ENCODE measurements at regions not wholly inside any gene's neighbourhood (a gene's known extent, or its start where the extent isn't known, plus 50 kb on each side); places are given as distances from the start of the nearest gene placed in this dataset.

DNA sequence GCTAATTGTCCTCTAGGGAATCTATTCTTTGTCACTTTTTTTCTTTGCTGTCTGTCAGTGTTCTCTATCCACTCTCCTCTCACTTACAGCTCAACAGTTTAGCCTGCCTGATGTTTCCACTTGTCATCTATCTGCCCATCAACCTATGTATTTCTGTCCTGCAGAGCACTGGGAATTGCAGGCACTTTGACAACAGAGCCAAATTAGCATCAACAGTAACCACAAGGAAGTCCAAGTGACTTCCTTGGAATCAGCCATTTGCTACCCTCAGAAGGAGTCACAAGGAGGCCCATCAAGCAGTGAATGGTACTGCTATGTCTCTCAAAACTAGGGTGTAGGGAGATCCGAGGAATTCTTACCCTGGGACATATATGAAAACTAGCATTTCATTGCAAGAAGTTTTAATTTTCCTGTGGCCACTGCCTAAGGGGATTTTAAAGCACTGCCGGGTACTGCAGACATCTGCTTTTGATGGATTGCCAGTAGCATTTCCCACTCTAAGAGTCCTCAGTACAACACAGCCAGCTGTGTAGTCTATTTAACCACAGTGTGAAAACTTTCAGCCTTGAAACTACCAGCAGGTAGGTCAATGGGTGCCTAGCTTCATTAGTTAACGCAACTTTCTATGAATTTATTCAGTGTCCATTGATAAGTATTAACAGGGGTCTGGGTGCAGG lies 898.8 kb downstream of the NTRK3 start:
- TF ChIP-seq, protein P1, sequence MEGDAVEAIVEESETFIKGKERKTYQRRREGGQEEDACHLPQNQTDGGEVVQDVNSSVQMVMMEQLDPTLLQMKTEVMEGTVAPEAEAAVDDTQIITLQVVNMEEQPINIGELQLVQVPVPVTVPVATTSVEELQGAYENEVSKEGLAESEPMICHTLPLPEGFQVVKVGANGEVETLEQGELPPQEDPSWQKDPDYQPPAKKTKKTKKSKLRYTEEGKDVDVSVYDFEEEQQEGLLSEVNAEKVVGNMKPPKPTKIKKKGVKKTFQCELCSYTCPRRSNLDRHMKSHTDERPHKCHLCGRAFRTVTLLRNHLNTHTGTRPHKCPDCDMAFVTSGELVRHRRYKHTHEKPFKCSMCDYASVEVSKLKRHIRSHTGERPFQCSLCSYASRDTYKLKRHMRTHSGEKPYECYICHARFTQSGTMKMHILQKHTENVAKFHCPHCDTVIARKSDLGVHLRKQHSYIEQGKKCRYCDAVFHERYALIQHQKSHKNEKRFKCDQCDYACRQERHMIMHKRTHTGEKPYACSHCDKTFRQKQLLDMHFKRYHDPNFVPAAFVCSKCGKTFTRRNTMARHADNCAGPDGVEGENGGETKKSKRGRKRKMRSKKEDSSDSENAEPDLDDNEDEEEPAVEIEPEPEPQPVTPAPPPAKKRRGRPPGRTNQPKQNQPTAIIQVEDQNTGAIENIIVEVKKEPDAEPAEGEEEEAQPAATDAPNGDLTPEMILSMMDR (IDR thresholded peaks at IDR 0.05; ENCODE audit: low read depth, low read length) = no peak
- TF ChIP-seq EZH2phosphoT487 (IDR thresholded peaks at IDR 0.05; ENCODE audit: low read depth) = no peak
- Histone ChIP-seq H3K4me2 (ENCODE audit: low read length) (no peak overlapping the region), H3K79me2 (ENCODE audit: low read length) (no peaks in the 10 kb centered on the region), H3K4me1 (ENCODE audit: low read length) (no peaks in the 10 kb centered on the region), H3K9ac (ENCODE audit: low read length) (no peak overlapping the region), H2AFZ (ENCODE audit: low read depth, low read length) (no peak overlapping the region), H3K4me3 (ENCODE audit: low read length) (no peak overlapping the region), H3K9me3 (ENCODE audit: insufficient read depth, low read length) (no peaks in the 10 kb centered on the region), H4K20me1 (ENCODE audit: insufficient read depth, low read length) (no peaks in the 10 kb centered on the region), H3K36me3 (replicated peaks; ENCODE audit: low read depth, low read length) (no peaks in the 10 kb centered on the region), H3K27me3 (ENCODE audit: low read depth, low read length) (no peaks in the 10 kb centered on the region), H3K27ac (ENCODE audit: low read length) (no peak overlapping the region)

DNA sequence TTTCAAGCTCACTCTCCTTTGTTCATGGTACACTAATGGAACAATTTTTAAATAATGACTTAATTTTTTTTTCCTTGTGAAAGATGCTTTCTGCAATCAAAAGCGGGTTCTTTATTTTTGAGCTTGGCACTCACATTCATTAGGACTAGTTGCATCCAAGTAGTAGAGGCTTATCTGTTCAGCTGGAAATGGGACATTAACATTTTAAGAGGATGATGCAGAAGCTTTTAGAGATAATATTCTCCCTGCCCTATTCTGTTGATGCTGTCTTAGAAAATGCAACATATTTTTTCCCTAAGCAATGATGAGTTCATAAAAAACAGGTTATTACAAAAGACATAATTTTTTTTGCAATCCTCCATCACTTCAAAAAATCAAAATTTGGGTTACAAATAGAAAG lies 900.6 kb downstream of the NTRK3 start:
- Histone ChIP-seq H3K27ac (ENCODE audit: low read length) (no peak overlapping the region), H3K9ac (ENCODE audit: low read length) (no peak overlapping the region), H2AFZ (ENCODE audit: low read depth, low read length) (no peak overlapping the region), H3K4me1 (ENCODE audit: low read length) (no peaks in the 10 kb centered on the region), H3K4me2 (ENCODE audit: low read length) (no peak overlapping the region), H3K9me3 (ENCODE audit: insufficient read depth, low read length) (no peaks in the 10 kb centered on the region), H3K79me2 (ENCODE audit: low read length) (no peaks in the 10 kb centered on the region), H3K4me3 (ENCODE audit: low read length) (no peak overlapping the region), H4K20me1 (ENCODE audit: insufficient read depth, low read length) (no peaks in the 10 kb centered on the region), H3K27me3 (ENCODE audit: low read depth, low read length) (no peaks in the 10 kb centered on the region), H3K36me3 (replicated peaks; ENCODE audit: low read depth, low read length) (no peaks in the 10 kb centered on the region)
- TF ChIP-seq, protein P1 (IDR thresholded peaks at IDR 0.05; ENCODE audit: low read depth, low read length) = no peak
- no peak for TF ChIP-seq EZH2phosphoT487 (IDR thresholded peaks at IDR 0.05; ENCODE audit: low read depth)

DNA sequence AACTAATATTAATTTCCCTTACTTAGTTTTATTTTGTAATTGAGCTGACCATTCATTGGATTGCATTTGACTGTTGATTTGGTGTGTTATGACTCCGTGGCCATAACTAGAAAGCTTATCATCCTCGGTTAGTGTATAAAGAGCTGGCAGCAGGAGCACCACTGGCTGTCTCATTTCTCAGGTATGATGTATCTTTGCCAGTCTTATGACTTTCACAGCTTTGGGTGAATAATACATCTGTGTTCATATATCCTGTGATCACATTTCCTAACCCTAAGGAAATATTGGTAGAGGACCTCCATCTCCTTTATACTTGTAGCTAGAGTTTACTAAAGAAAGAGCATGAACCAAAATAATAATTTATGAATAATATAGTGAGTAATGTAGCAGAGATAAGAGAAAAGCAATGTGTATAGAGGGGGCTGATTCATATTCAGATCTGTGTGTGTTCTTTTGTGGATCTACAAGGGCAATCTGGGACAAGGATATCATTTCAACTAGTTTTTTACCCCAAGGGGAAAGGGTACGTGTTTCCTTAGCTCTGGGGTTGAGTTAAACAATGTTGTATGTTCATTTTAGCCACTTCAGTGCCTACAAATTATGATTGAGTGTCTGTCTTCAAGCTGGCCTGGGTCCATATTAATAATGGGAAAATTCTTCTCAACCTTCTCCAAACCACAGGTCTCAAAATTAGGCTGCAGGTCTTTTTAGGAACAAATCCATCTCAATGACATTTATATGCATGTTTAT lies 901.7 kb downstream of the NTRK3 start:
- Histone ChIP-seq H3K27ac (ENCODE audit: low read length) (no peak overlapping the region), H3K4me2 (ENCODE audit: low read length) (no peak overlapping the region), H3K4me1 (ENCODE audit: low read length) (no peaks in the 10 kb centered on the region), H3K79me2 (ENCODE audit: low read length) (no peaks in the 10 kb centered on the region), H3K4me3 (ENCODE audit: low read length) (no peak overlapping the region), H2AFZ (ENCODE audit: low read depth, low read length) (no peak overlapping the region), H4K20me1 (ENCODE audit: insufficient read depth, low read length) (no peaks in the 10 kb centered on the region), H3K9ac (ENCODE audit: low read length) (no peak overlapping the region), H3K9me3 (ENCODE audit: insufficient read depth, low read length) (no peaks in the 10 kb centered on the region), H3K36me3 (replicated peaks; ENCODE audit: low read depth, low read length) (no peaks in the 10 kb centered on the region), H3K27me3 (ENCODE audit: low read depth, low read length) (no peaks in the 10 kb centered on the region)
- TF ChIP-seq EZH2phosphoT487 (IDR thresholded peaks at IDR 0.05; ENCODE audit: low read depth) = no peak
- TF ChIP-seq, protein P1 (IDR thresholded peaks at IDR 0.05; ENCODE audit: low read depth, low read length) = no peak

DNA sequence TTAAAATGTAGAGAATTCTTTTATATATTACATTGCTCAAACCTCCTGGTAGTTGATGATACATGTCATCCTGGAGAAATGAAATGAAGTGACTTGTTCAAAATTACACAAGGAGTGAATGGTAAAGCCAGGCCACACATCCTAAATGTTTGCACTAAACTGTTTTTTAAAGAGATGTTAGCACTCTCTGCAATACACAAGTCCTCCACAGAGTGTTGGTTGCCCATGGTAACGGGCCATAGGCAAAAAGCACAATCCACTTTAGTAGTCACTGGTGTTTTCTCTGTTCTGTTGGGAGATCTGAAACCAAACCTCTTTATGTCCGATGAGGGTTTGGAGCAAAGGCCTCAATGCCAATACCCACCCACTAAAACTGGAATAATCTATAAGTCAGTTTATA lies 907.4 kb downstream of the NTRK3 start:
- Histone ChIP-seq H3K27me3 (ENCODE audit: low read depth, low read length) (no peaks in the 10 kb centered on the region), H3K4me2 (ENCODE audit: low read length) (no peak overlapping the region), H2AFZ (ENCODE audit: low read depth, low read length) (no peak overlapping the region), H3K9me3 (ENCODE audit: insufficient read depth, low read length) (no peaks in the 10 kb centered on the region), H4K20me1 (ENCODE audit: insufficient read depth, low read length) (no peaks in the 10 kb centered on the region), H3K36me3 (replicated peaks; ENCODE audit: low read depth, low read length) (no peaks in the 10 kb centered on the region), H3K9ac (ENCODE audit: low read length) (no peak overlapping the region), H3K4me1 (ENCODE audit: low read length) (no peaks in the 10 kb centered on the region), H3K4me3 (ENCODE audit: low read length) (no peak overlapping the region), H3K27ac (ENCODE audit: low read length) (no peak overlapping the region), H3K79me2 (ENCODE audit: low read length) (no peaks in the 10 kb centered on the region)
- no peak for TF ChIP-seq EZH2phosphoT487 (IDR thresholded peaks at IDR 0.05; ENCODE audit: low read depth)
- TF ChIP-seq, protein P1 (IDR thresholded peaks at IDR 0.05; ENCODE audit: low read depth, low read length) = no peak
